NCI-H2029 (cell line): ENCODE measurements at regions not wholly inside any gene's neighbourhood (a gene's known extent, or its start where the extent isn't known, plus 50 kb on each side); places are given as distances from the start of the nearest gene placed in this dataset.
"Not testable (repeated sequence)": the region's sequence is repeated elsewhere in the genome, so short reads cannot be mapped to it uniquely, and the experiment has no call there.

ENCODE experiments used
- DNase-seq: peaks from one replicate; lab custom pipeline; 2025; lab: John Stamatoyannopoulos, UW

DNA sequence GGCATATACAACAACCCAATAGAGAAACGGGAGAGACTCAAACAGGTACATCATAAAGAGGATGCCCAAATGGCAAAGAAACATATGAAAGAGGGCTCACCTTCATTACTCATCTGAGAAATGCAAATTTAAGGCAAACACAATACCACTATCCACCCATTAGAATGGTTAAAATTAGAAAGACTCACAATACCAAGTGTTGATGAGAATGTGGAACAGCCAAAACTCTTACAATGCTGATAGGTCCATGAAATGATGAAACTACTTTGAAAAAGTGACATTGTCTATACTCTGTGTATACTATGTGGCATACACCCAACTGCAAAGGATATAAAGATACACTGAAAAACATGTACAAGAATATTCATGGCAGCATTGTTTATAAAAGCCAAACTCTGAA is 96.2 kb upstream of the TSHZ3 start:
- no peak for DNase-seq

DNA sequence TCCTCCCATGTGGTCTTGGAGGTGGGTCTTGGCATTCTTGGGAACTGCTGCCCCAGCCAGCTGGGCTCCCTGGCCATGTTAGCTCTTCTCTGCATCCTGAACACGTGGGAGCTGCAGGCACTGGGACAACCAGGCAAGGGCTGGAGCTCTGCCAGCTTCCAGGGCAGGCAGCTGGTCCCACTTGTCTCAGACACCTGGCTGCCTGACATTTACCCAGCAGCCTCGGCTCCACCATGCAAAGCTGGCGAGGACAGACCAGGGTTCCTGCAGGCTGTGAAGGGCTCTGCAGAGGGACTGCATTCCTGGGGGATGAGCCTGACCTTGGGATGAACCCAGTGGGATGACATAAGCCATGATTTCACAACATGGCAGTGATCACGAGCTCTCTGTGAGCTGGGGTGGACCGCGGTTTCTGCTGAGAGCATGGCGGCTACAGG is 99.0 kb upstream of the TSHZ3 start:
- DNase-seq = peak; percentile 96

GRCh38 chr19:31449379-31449778 is 100.1 kb upstream of the TSHZ3 start:
- DNase-seq = no peak

DNA sequence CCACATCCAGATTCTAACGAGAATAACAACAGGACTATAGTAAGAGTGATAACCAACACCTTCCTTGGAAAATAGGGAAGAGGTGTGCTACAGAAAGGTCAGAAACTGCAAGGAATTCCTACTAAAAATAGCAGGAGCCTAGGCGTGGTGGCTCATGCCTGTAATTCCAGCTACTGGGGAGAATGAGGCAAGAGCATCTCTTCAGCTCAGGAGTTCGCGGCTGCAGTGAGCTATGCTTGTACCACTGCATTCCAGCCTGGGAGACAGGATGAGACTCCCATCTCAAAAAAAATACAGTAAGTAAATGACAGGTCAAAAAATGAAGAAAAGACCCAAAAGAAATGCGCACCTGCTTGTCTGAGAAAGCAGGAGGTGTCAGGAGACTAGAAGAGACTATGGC is 101.5 kb upstream of the TSHZ3 start:
- no peak for DNase-seq

DNA sequence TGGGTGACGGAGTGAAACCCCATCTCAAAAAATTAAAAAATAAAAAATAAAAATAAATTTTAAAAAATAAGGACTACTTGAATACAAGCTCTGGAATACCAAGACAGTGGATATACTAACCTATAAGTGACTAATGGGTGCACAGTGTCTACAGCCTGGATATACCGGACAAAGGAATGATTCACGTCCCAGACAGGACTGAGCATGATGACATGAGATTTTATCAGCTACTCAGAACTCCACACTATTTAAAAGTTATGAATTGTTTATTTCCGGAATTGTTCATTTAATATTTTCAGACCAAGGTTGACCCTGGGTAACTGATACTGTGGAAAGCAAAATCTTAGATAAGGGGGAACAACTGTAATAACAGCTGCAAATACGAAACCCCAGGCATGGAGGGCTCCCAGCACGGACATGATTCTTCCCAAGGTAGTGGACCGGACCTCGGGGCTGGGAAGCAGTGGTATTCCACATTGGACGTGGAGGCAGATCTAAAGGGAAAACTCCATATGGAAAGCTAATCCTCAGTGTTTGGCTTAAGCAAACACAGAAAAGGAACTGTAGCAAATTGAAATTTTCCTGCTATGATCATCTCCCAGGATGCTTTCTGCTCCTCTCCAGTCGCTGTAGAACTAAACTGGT is 102.6 kb upstream of the TSHZ3 start:
- DNase-seq = no peak

DNA sequence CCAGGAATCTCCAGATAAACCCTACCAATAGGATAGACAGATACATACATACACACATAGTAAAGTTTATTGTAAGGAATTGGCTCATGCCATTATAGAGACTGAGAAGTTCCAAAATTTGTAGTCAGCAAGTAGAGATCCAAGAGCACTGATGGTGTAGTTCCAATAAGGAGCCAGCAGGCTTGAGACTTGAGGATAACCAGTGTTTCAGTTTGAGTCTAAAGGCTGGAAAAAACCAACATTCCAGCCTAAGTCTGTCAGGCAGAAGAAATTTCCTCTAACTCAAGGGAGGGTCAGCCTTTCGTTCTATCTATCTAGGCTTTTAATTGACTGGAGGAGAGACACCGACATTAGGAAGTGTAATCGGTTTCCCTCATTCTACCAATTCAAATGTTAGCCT is 110.2 kb upstream of the TSHZ3 start:
- no peak for DNase-seq

DNA sequence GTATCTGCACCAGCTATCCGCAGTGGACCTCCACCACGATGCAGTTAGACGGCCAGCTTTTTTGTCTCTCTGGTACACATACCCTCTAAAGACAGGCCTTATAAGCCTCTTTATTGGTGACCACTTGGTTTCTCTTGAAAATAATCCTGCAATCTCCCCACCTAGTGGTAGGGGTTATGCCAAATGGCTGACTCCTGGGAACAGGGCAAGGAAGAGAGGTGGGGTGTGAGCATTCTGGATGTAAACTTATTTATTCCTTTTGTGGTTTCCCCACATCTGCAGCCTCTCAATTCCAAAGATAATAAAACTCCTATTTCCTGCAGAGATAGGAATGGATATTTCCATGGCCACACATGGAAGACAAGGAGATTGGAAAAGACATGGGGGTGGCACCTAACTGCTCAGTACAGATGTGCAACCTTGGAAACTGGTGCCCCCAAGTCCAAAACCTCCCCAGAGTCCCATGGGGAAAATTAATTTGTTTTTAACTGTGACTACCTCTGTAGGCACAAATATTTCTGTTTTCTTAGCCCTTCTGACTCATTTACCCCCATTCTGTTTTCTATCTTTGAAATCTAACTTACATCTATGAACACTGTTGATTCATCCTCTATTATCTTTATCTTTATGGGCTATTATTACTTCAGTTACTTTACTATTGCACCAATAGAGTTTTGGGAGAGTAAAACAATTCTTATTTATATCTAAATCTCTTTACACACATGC is 112.7 kb upstream of the TSHZ3 start:
- no peak for DNase-seq

GRCh38 chr19:31470229-31470939 is 121.1 kb upstream of the TSHZ3 start:
- DNase-seq = no peak

GRCh38 chr19:31470952-31471351 is 121.7 kb upstream of the TSHZ3 start:
- DNase-seq = no peak

DNA sequence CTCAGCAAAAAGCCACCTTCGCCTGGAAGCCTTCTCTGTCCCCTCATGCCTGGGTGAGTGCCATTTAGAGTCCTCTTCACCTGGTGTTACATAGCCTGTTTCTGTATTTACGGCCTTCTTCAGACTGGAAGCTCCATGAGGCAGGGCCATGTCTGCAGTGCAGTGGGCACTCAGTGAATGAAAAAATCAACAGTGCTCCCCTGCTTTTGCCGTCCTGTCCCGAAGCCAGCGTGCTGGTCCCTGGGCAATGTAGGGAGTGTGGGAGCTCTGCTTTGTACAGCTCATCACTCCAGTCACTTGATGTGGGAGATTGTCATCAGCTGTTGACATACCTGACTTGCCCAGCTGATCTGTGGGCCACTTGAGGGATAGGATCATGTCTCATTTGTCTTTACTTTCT is 129.0 kb upstream of the TSHZ3 start:
- no peak for DNase-seq

- no peak for DNase-seq
Measured at GRCh38 chr19:31483226-31483857, 134.1 kb upstream of the TSHZ3 start.

GRCh38 chr19:31484858-31485410 is 135.7 kb upstream of the TSHZ3 start:
- not testable (repeated sequence) for DNase-seq

GRCh38 chr19:31485472-31485871 is 136.2 kb upstream of the TSHZ3 start:
- no peak for DNase-seq

DNA sequence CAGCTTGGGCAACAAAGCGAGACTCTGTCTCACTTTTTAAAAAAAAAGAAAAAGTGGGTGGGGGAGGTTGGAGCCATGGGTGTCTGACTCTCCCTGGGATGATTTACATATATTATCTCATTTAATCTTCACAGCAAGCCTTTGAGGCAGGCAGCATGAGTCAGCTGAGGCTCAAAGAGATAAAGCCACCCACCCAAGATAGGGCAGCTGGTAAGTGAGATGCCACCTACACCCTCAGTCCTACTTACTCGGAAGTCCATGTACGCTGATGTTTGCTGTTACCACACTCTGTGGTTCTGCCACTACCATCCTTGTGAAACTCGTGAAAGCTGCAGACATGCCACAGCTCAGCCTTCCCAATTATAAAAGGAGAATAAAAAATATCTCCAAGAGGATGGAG is 142.0 kb upstream of the TSHZ3 start:
- DNase-seq = no peak

GRCh38 chr19:31492050-31492449 is 142.8 kb upstream of the TSHZ3 start:
- no peak for DNase-seq

DNA sequence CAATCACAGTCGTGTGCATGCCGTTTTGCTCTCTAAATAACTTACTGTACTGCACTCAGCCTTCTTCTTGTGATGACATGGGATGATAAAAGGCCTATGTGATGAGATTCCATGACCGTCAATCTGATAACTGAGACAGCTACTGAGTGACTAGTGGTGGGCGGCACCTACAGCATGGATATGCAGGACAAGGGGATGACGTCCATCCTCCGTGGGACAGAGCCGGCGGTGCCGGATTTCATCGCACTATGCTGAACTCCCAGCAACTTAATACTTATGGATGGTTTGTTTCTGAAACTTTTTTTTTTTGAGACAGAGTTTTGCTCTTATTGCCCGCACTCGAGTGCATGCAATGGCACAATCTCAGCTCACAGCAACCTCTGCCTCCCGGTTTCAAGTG is 146.8 kb upstream of the TSHZ3 start:
- DNase-seq = no peak

DNA sequence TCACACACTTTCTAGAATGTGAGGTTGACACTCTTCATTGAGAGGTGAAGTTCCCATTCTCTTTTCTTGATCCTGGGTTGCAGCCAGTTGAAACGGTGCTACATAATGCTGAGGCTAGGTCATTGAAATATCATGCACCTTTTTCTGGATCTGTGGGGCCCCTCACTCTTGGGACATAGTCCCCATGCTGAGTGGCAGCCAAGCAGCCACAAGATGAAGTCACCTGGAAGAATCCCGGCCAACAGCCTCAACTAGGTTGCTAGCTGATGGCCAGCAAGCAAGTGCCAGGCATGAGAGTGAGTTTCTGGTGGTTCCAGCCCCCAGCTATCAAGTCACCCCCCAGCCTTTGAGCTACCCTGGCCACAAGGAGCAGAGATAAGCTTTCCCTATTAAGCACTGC is 148.5 kb upstream of the TSHZ3 start:
- DNase-seq = no peak

GRCh38 chr19:31498781-31499180 is 149.5 kb upstream of the TSHZ3 start:
- DNase-seq = no peak

DNA sequence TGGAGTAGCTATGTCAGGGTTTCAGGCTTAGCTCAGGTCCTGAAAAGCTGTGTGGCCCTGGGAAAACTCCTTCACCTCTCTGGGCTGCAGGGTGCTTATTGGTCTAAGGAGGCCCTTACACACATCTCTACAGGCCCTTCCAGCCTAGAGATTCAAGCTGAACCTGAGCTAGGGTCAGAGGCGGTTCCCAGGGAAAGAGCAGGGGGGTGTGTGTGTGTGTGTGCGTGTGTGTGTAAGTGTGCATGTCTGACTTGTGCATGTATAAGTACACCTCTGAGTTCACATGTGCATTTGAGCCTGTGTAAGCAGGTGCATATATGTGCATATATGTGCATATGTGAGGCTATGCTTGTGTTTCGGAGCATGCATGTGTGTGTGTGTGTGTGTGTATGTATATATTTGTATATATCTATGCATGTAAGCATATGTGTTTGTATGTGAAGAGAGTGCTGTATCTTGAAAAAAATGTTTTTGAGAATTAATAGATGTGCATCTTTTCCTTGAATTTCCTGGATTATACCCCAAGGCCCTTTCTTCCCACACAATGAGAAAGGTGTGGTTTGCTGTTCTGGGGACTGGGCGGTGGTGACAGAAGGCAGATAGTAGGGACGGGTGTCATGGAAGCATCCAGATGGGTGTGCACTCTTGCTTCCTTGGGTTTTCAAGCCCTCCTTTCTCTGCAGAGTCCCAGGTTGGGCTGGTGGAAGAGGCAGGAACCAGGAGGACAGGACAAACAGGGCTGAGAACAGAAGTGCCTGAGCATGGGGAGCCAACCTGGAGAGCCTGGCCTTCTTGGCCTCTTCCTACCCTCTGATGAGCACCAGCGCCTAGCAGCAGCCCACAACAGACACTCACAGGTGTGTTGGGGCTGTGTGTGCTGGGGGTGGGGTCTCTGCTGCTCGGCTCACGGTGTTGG is 150.3 kb upstream of the TSHZ3 start:
- DNase-seq = no peak

- DNase-seq = no peak
Measured at GRCh38 chr19:31500197-31500830, 151.1 kb upstream of the TSHZ3 start.

- DNase-seq = no peak
Measured at GRCh38 chr19:31500946-31501345, 151.7 kb upstream of the TSHZ3 start.
